Lung (tissue), 11 donors: ENCODE measurements at regions not wholly inside any gene's neighbourhood (a gene's known extent, or its start where the extent isn't known, plus 50 kb on each side); places are given as distances from the start of the nearest gene placed in this dataset.

Source experiments
- ATAC-seq: fragments of 200-7000 bp; cut with Tn5 transposase; one replicate; pipeline ENCODE4 v1.9.1; 2020; ENCODE audit warnings: moderate number of reproducible peaks; ENCODE audit not compliant: insufficient read depth, low FRiP score
- DNase-seq, 3 donors: peaks; one replicate each; pipeline ENCODE4 v3.0.0-alpha.2; 2013 to 2017
- H3K27ac ChIP-seq, 2 donors: one replicate each; pipeline ENCODE4 v1.5.1; 2013; ENCODE audit warnings: mild to moderate bottlenecking in 2 of 2, moderate library complexity in 2 of 2, control low read depth in 1 of 2, inconsistent platforms in 1 of 2, low read depth in 1 of 2, low read length in 1 of 2
- H3K27me3 ChIP-seq, 3 donors: one replicate each; pipeline ENCODE4 v1.5.1; 2013; ENCODE audit warnings: low read length in 2 of 3; ENCODE audit not compliant: control insufficient read depth in 3 of 3, insufficient read depth in 3 of 3
- H3K36me3 ChIP-seq, 4 donors: one replicate each; pipeline ENCODE4 v1.5.1; 2013; ENCODE audit warnings: low read length in 4 of 4, mild to moderate bottlenecking in 1 of 4, moderate library complexity in 1 of 4; ENCODE audit not compliant: control insufficient read depth in 4 of 4, insufficient read depth in 4 of 4
- H3K4me1 ChIP-seq, 5 donors: one replicate each; pipeline ENCODE4 v1.5.1; 2013; ENCODE audit warnings: low read length in 5 of 5, mild to moderate bottlenecking in 2 of 5, moderate library complexity in 1 of 5; ENCODE audit not compliant: control insufficient read depth in 5 of 5, insufficient read depth in 5 of 5
- H3K4me3 ChIP-seq: one replicate; pipeline ENCODE4 v1.5.1; 2013; ENCODE audit warnings: mild to moderate bottlenecking, control low read depth, moderate library complexity
- H3K9ac ChIP-seq, 2 donors: one replicate each; pipeline ENCODE4 v1.5.1; 2013; ENCODE audit warnings: low read length in 2 of 2, control low read depth in 1 of 2; ENCODE audit not compliant: insufficient read depth in 1 of 2
- H3K9me3 ChIP-seq, 4 donors: one replicate each; pipeline ENCODE4 v1.5.1; 2013; ENCODE audit warnings: low read length in 3 of 4, mild to moderate bottlenecking in 1 of 4, moderate library complexity in 1 of 4; ENCODE audit not compliant: control insufficient read depth in 4 of 4, insufficient read depth in 3 of 4
- CTCF ChIP-seq: IDR thresholded peaks from 2 replicates; pipeline ENCODE4 v1.5.1; 2012; ENCODE audit warnings: mild to moderate bottlenecking; ENCODE audit errors: control extremely low read depth, extremely low read depth
- WGBS, 2 donors: extraction: QIAGEN DNeasy Blood & Tissue Kit; methylation state at CpG; one replicate each; pipeline ENCODE4 v1.1.7; 2013; 5-methylcytosine and 5-hydroxymethylcytosine counted together
- donor health status: control.
- donor health status: control.
- donor health status: Bipolar disorder and iron deficiency.
- donor health status: healthy.
- donor health status: DM: yes; HTN: yes; CAD: no.

DNA sequence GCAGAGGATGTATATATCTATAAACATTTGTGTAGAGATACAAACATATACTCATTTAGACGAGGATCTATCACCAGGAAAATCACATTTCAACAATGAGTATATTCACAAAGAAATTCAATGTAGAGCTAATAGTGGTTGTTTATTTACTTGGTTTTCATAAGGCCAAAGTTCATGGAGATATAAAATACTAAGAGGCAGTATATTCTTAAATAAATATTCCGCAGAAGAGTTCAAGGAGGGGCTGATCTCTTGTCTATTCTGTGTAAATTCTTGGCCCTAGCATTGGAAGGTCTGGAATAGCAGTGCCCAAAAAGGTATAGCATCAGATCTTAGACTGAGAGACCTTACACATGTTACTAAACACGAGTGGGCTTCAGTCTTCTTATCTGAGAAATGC is 122.1 kb downstream of the EDEM1 start:
- WGBS, 2 donors, result 64 to 84% methylated on average over 3 of the region's 3 CpGs
- no peaks in the 10 kb centered on the region for H3K4me1 ChIP-seq
- H3K4me3 ChIP-seq, result no peak overlapping the region
- no peak for TF ChIP-seq CTCF
- no peaks in the 10 kb centered on the region for H3K36me3 ChIP-seq
- no peak for DNase-seq
- H3K9me3 ChIP-seq, result no peaks in the 10 kb centered on the region
- ATAC-seq, result no peak
- H3K27ac ChIP-seq, result no peak overlapping the region
- H3K9ac ChIP-seq, result no peak overlapping the region
- H3K27me3 ChIP-seq, result no peaks in the 10 kb centered on the region

DNA sequence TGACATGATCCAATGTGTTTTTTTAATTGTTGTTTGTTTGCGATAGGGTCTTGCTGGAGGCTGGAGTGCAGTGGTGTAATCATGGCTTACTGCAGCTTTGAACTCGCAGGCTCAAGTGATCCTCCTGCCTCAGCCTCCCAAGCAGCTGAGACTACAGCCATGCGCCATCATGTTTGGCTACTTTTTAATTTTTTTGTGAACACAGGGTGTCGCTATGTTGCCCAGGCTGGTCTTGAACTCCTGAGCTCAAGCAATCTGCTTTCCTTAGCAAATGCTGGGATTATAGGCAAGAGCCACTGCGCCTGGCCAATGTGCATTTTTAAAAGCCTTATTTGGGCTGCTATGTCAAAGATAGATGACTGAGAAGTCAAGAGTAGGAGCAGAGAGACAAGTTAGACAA is 123.0 kb downstream of the EDEM1 start:
- 97% methylated on average over 5 of the region's 5 CpGs for WGBS, 2 donors
- TF ChIP-seq CTCF, result no peak
- DNase-seq (no peak), ATAC-seq (no peak)
- H3K9me3 ChIP-seq, result no peaks in the 10 kb centered on the region
- no peak overlapping the region for H3K9ac ChIP-seq
- no peak overlapping the region for H3K4me3 ChIP-seq
- H3K36me3 ChIP-seq, result no peaks in the 10 kb centered on the region
- H3K27me3 ChIP-seq, result no peaks in the 10 kb centered on the region
- H3K4me1 ChIP-seq, result no peaks in the 10 kb centered on the region
- no peak overlapping the region for H3K27ac ChIP-seq

GRCh38 chr3:5312290-5312689 is 124.8 kb downstream of the EDEM1 start:
- no peaks in the 10 kb centered on the region for H3K9me3 ChIP-seq
- H3K9ac ChIP-seq, result no peak overlapping the region
- ATAC-seq (no peak), DNase-seq (no peak)
- no peak overlapping the region for H3K4me3 ChIP-seq
- no peak overlapping the region for H3K27ac ChIP-seq
- H3K36me3 ChIP-seq, result no peaks in the 10 kb centered on the region
- 91 to 94% methylated on average over 3 of the region's 3 CpGs for WGBS, 2 donors
- no peaks in the 10 kb centered on the region for H3K4me1 ChIP-seq
- H3K27me3 ChIP-seq, result no peaks in the 10 kb centered on the region
- TF ChIP-seq CTCF, result no peak

DNA sequence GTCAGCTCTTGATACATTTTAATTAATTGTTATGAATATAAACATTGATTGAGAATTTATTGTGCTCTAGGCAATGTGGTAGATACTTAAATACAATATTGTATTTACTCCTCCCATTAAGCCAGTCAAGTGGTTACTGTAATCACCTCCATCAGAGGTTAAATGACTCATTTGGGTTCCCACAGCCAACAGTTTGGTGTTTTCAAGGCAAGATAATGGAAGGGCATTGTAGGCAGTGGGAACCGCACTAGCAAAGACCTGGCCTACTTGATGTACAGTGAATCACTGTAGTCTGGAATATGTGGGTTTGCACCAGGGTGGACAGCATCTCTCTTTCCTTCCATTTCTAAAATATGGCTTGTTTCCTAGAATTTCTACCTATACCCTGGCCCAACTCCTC is 127.4 kb downstream of the EDEM1 start:
- Histone ChIP-seq H3K4me1 (no peaks in the 10 kb centered on the region), H3K27me3 (no peaks in the 10 kb centered on the region), H3K9me3 (no peaks in the 10 kb centered on the region), H3K36me3 (no peaks in the 10 kb centered on the region), H3K9ac (no peak overlapping the region), H3K4me3 (no peak overlapping the region), H3K27ac (no peak overlapping the region)
- no peak for TF ChIP-seq CTCF
- 91 to 100% methylated on average over 1 of the region's 1 CpG for WGBS, 2 donors
- no peak for ATAC-seq
- DNase-seq, result no peak
